BLaER1 (cell line): ENCODE measurements at regions not wholly inside any gene's neighbourhood (a gene's known extent, or its start where the extent isn't known, plus 50 kb on each side); places are given as distances from the start of the nearest gene placed in this dataset.

Experiments used
- H3K27ac ChIP-seq: shearing (Covaris generic); formaldehyde crosslinking; 2 replicates; pipeline ENCODE4 v1.8.1; 2022
- H3K27me3 ChIP-seq: shearing (Covaris generic); formaldehyde crosslinking; 2 replicates; pipeline ENCODE4 v1.8.1; 2022
- H3K36me3 ChIP-seq: shearing (Covaris generic); formaldehyde crosslinking; 2 replicates; pipeline ENCODE4 v1.8.1; 2022
- H3K4me1 ChIP-seq: shearing (Covaris generic); formaldehyde crosslinking; 2 replicates; pipeline ENCODE4 v1.8.1; 2022
- H3K4me2 ChIP-seq: shearing (Covaris generic); formaldehyde crosslinking; 2 replicates; pipeline ENCODE4 v1.8.1; 2022
- H3K4me3 ChIP-seq: shearing (Covaris generic); formaldehyde crosslinking; 2 replicates; pipeline ENCODE4 v1.8.1; 2022
- H3K9ac ChIP-seq: shearing (Covaris generic); formaldehyde crosslinking; 2 replicates; pipeline ENCODE4 v1.8.1; 2022
- H3K9me3 ChIP-seq: shearing (Covaris generic); formaldehyde crosslinking; 2 replicates; pipeline ENCODE4 v1.8.1; 2022
- H4K20me1 ChIP-seq: shearing (Covaris generic); formaldehyde crosslinking; 2 replicates; pipeline ENCODE4 v1.8.1; 2022
- Cebpa-rat ChIP-seq: shearing (Covaris generic); IDR thresholded peaks from 2 replicates; pipeline ENCODE4 v1.8.1; 2022

DNA sequence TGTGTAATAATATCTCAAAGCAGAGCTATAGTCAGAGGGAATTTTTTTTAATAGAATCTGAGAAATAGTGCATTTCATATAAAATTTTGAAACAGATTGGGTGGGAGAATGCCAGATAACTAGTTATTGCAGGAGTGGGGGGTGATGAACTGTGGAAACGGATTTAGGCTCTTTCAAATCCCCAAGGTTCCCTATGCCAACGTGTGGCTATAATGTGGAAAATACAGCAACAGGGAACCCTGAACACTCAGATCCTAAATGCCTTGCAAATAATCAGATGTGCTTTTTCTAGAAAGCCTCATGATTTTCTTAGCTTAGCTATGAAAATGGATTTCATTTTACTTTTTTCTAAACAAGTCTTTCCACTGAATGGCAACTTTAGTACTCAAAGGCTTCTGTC lies 180.5 kb upstream of the DMAC1 start:
- Histone ChIP-seq H3K4me1 (peaks cover 65% of the 10 kb centered on the region), H3K9me3 (peaks cover 15% of the 10 kb centered on the region), H3K27ac (peak overlapping the region; percentile 33; the same call in 1 of the 2 replicates), H4K20me1 (no peaks in the 10 kb centered on the region), H3K36me3 (no peaks in the 10 kb centered on the region), H3K4me3 (no peak overlapping the region), H3K4me2 (no peak overlapping the region), H3K27me3 (no peaks in the 10 kb centered on the region), H3K9ac (no peak overlapping the region)
- TF ChIP-seq Cebpa-rat: no peak

DNA sequence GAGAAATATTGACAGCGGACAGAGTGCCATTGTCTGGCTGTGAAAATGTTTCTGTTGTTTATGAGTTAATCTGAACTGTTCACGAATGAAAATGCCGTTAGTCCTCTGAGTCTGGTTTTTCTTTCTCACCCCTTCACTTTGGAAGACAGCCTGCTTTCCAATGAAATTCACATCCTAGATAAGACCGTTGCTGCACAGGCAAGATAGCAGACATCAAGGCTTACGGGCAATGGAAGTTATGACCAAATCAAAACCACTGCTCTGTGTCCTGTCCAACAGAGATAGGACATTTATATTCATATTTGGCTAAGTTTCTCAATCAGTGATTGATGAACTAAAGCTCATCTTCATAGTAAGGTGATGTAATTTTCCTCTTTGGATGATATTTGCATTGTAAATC lies 180.0 kb upstream of the DMAC1 start:
- peaks cover 15% of the 10 kb centered on the region for H3K9me3 ChIP-seq
- H3K4me2 ChIP-seq: no peak overlapping the region
- no peak overlapping the region for H3K9ac ChIP-seq
- H3K4me3 ChIP-seq: no peak overlapping the region
- H3K27me3 ChIP-seq: no peaks in the 10 kb centered on the region
- H3K4me1 ChIP-seq: peaks cover 70% of the 10 kb centered on the region
- TF ChIP-seq Cebpa-rat: no peak
- no peaks in the 10 kb centered on the region for H4K20me1 ChIP-seq
- no peaks in the 10 kb centered on the region for H3K36me3 ChIP-seq
- H3K27ac ChIP-seq: peak overlapping the region; percentile 33; the same call in 1 of the 2 replicates

DNA sequence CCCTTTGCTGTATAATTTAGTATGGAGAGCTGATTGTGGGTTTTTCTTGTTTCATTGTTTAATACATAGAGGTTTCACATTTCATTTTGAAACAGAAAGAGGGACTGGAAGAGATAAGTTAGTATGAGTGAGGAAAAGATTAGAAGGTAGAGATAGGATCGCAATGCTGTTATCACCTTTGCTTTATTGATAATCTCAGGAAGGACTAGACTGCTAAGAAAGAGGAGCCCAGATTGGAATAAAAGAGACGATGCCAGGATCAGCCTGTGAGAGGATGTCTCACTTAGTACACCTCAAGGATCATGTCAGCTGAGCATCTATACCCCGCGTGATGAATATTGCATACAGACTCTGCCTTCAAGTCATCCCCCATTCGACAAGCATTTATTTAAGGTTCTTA lies 178.0 kb upstream of the DMAC1 start:
- no peak for TF ChIP-seq Cebpa-rat
- Histone ChIP-seq H3K9me3 (peaks cover 15% of the 10 kb centered on the region), H3K4me3 (no peak overlapping the region), H3K9ac (peak overlapping the region; percentile 70; the same call in 1 of the 2 replicates), H3K4me2 (peak overlapping the region; percentile 69), H3K36me3 (no peaks in the 10 kb centered on the region), H3K27me3 (no peaks in the 10 kb centered on the region), H3K4me1 (peaks cover 81% of the 10 kb centered on the region), H4K20me1 (no peaks in the 10 kb centered on the region), H3K27ac (peak overlapping the region; percentile 89)

DNA sequence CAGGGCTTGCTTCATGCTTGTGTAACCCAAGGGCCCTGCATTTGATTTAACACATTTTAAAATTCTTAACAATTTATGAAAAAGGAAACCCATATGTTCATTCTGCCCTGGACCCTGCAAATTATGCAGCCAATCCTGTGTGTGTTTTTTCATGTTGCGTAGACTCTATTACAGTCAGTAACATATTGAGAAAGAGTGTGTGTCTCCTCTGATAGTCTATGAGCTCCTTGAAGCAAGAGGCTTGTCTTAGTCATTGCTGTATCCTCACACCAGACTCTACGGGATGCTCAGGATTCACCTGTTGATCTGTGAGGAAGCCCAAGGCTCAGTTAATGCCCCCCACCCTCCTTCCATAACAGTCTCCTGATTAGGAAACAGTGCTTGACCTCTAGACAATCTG lies 177.3 kb upstream of the DMAC1 start:
- peaks cover 87% of the 10 kb centered on the region for H3K4me1 ChIP-seq
- peaks cover 14% of the 10 kb centered on the region for H3K9me3 ChIP-seq
- TF ChIP-seq Cebpa-rat: no peak
- no peaks in the 10 kb centered on the region for H3K36me3 ChIP-seq
- peak overlapping the region; percentile 69 for H3K4me2 ChIP-seq
- no peaks in the 10 kb centered on the region for H4K20me1 ChIP-seq
- H3K9ac ChIP-seq: peak overlapping the region; percentile 70; the same call in 1 of the 2 replicates
- no peak overlapping the region for H3K4me3 ChIP-seq
- H3K27me3 ChIP-seq: no peaks in the 10 kb centered on the region
- H3K27ac ChIP-seq: peak overlapping the region; percentile 89

DNA sequence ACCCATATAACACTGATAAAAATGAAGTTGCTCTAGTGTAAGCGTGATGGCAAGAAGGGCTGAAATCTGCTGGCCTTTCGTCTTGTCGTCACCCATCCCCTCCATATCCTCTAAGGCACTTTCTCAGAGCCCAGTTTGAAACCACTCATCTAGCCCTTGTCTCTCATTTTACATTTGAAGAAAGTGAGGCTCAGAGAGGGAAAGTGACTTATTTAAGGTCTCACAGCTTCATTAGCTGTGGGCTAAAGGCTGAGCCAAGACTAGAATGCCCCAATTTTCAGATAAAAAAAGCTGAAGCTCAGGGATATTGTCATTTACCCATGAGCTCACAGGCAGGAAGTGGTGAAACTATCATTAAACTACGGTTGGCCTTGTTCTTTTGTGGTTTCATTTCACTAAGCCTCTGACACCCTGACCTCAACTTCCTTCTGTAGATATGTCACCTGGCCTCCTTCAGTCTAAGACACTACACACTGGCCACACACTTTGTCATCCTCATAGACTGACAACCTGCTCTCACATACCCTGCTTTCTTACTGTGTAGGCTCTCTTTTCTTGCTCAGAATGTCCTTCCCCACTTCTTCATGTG lies 176.7 kb upstream of the DMAC1 start:
- peak overlapping the region; percentile 70; the same call in 1 of the 2 replicates for H3K9ac ChIP-seq
- no peaks in the 10 kb centered on the region for H3K36me3 ChIP-seq
- peaks cover 82% of the 10 kb centered on the region for H3K4me1 ChIP-seq
- no peak overlapping the region for H3K4me3 ChIP-seq
- no peaks in the 10 kb centered on the region for H3K27me3 ChIP-seq
- H3K9me3 ChIP-seq: peaks cover 8% of the 10 kb centered on the region
- TF ChIP-seq Cebpa-rat: no peak
- H3K4me2 ChIP-seq: peak overlapping the region; percentile 69
- no peaks in the 10 kb centered on the region for H4K20me1 ChIP-seq
- peak overlapping the region; percentile 89 for H3K27ac ChIP-seq

DNA sequence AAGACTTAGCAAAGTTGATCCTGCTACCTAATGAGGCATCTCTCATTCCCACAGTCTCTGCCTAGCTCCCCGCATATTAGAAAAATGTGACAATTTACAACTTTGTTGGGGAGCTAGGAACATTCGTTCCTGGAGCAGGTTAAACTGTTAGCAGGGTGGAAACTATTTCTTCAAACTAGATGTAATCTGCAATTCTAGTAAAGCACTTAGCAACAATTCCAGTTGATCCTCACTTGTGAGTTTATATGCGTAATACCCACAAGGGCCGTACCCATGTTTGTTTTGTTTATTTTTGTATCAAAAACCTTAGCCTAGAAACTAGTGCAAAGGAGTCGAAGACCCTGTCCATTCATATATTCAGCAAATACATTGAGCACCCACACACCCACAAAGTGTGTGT lies 175.8 kb upstream of the DMAC1 start:
- Histone ChIP-seq H4K20me1 (no peaks in the 10 kb centered on the region), H3K4me2 (peak overlapping the region; percentile 69), H3K9me3 (no peaks in the 10 kb centered on the region; the same call in 1 of the 2 replicates), H3K27ac (peak overlapping the region; percentile 89), H3K9ac (peak overlapping the region; percentile 54; the same call in 1 of the 2 replicates), H3K4me3 (no peak overlapping the region), H3K36me3 (no peaks in the 10 kb centered on the region), H3K4me1 (peaks cover 74% of the 10 kb centered on the region), H3K27me3 (no peaks in the 10 kb centered on the region)
- TF ChIP-seq Cebpa-rat: no peak

DNA sequence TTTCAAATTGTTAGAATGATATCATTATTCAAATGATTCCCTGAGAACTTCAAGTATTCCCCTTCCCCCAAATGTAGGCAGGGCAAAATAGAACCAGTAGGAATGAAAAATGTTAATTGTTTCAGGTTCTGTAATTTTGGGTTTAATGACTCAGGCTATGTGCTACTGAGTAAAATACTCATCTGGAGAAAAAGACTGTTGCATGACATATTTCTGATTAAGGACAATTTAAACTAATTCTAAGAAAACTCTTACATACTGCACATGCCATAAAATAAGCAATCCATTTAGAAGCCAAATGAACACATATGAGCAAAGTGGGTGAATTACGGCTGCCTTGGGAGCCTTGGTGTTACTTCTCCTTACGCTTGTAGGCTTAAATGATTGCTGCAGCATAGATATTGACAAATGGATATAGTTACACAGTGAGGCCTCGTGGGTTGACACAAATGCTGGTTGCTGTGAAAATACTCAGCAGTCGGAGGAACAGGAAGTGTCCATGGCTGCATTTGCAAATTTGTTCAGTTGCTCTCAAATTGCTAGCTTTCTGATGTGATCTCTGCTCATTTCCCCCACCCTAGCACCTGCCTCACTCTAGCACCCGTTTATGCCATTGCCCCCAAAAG lies 174.9 kb upstream of the DMAC1 start:
- H3K9ac ChIP-seq: peak overlapping the region; percentile 54; the same call in 1 of the 2 replicates

DNA sequence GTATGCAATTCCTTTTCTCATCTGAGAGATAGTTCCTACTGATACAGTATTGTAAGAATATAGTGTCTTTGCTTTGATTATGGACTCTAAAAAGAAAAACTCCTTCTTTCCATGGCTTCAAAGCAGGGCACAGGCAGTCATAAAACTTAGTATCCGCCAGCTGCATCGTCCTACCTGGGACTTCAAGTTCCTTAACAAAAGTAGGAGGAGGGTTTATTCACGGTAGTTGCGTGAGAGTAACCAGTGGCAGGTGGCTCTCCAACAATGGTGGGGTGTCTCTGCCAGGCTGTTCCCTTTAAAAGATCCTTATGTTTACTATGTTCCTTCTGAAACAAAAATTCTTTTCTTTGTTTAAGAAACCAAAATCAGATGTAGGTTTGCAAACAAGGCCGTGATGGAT lies 173.5 kb upstream of the DMAC1 start:
- Histone ChIP-seq H3K9ac (no peak overlapping the region), H3K36me3 (no peaks in the 10 kb centered on the region), H3K9me3 (no peaks in the 10 kb centered on the region; the same call in 1 of the 2 replicates), H3K4me1 (peaks cover 70% of the 10 kb centered on the region), H3K27ac (peak overlapping the region; percentile 89), H3K27me3 (no peaks in the 10 kb centered on the region), H4K20me1 (no peaks in the 10 kb centered on the region), H3K4me3 (no peak overlapping the region), H3K4me2 (peak overlapping the region; percentile 69)
- TF ChIP-seq Cebpa-rat: no peak

More for the DNA sequence above, 174.9 kb upstream of the DMAC1 start:
- no peaks in the 10 kb centered on the region; the same call in 1 of the 2 replicates for H3K9me3 ChIP-seq
- peaks cover 78% of the 10 kb centered on the region for H3K4me1 ChIP-seq
- peak overlapping the region; percentile 23; the same call in 1 of the 2 replicates for H3K4me3 ChIP-seq
- H3K27me3 ChIP-seq: no peaks in the 10 kb centered on the region
- H3K36me3 ChIP-seq: no peaks in the 10 kb centered on the region
- no peaks in the 10 kb centered on the region for H4K20me1 ChIP-seq
- no peak for TF ChIP-seq Cebpa-rat
- peak overlapping the region; percentile 69 for H3K4me2 ChIP-seq
- H3K27ac ChIP-seq: peak overlapping the region; percentile 89

DNA sequence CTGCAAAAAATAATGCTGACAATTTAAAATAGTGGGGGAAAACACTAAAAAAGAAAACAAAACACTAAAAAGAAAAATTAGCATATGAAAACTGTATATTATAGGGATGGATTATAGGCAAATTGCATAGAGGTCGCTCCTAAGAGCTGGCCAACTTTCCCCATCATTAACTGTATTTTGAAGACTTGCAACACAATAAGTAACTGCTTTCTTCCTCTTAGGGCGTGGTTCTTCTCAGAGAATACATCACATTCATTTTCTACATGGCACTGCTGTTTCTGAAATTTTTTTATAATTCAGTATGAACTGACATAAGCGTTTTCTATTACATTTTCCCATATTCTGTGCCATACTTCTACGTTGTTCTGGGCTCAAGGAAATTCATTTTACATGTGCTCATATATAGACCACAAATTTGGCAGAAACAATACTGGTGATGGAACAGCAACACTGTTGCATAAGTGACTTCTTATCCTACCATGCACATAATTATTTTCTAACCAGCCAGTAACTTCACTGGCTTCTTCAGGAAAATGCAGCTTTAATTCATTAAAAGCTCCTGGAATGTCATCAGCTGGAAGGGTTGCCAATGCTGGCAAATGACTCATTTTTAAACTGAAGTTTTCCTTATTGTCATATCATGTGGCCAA lies 171.2 kb upstream of the DMAC1 start:
- no peak overlapping the region for H3K9ac ChIP-seq
- H3K27ac ChIP-seq: no peak overlapping the region
- no peak for TF ChIP-seq Cebpa-rat
- H3K27me3 ChIP-seq: no peaks in the 10 kb centered on the region
- H3K9me3 ChIP-seq: no peaks in the 10 kb centered on the region; the same call in 1 of the 2 replicates
- peaks cover 48% of the 10 kb centered on the region for H3K4me1 ChIP-seq
- H3K4me2 ChIP-seq: no peak overlapping the region
- no peaks in the 10 kb centered on the region for H4K20me1 ChIP-seq
- no peak overlapping the region for H3K4me3 ChIP-seq
- H3K36me3 ChIP-seq: no peaks in the 10 kb centered on the region

DNA sequence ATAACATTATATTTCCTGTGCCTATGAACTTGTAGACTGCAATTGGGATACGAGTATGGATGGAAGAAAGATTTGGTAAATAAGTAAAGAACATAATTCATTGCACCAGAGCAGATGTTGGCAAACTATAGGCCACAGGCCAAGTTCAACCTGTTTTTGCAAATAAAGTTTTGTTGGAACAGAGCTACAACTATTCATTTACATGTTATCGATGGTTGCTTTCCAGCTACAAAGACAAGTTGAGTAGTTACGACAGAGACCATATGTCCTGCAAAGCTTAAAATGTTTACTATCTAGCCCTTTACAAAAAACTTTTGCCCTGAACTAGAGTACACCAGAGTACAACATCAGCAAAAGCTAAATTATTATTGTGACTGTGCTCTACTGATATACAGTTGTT lies 169.1 kb upstream of the DMAC1 start:
- no peak overlapping the region for H3K9ac ChIP-seq
- no peaks in the 10 kb centered on the region for H4K20me1 ChIP-seq
- H3K27me3 ChIP-seq: no peaks in the 10 kb centered on the region
- peaks cover 27% of the 10 kb centered on the region for H3K4me1 ChIP-seq
- no peak overlapping the region for H3K4me2 ChIP-seq
- TF ChIP-seq Cebpa-rat: no peak
- H3K9me3 ChIP-seq: no peaks in the 10 kb centered on the region; the same call in 1 of the 2 replicates
- H3K36me3 ChIP-seq: no peaks in the 10 kb centered on the region
- H3K4me3 ChIP-seq: no peak overlapping the region
- no peak overlapping the region for H3K27ac ChIP-seq
